PFSK-1 (cell line): ENCODE measurements at regions not wholly inside any gene's neighbourhood (a gene's known extent, or its start where the extent isn't known, plus 50 kb on each side); places are given as distances from the start of the nearest gene placed in this dataset.

Experiments
- FOXP2 ChIP-seq: optimal IDR thresholded peaks from 2 replicates; pipeline ENCODE3; 2011; ENCODE audit warnings: borderline replicate concordance, control low read depth, inconsistent platforms; ENCODE audit not compliant: insufficient read depth; ENCODE audit errors: extremely low read length, extremely low read depth
- POLR2AphosphoS5 ChIP-seq: IDR thresholded peaks from 2 replicates; pipeline ENCODE4 v1.6.1; 2012; ENCODE audit warnings: low read depth, mild to moderate bottlenecking, control low read depth, low read length, moderate library complexity
- SIN3A ChIP-seq: IDR thresholded peaks from 2 replicates; pipeline ENCODE4 v1.6.1; 2012; ENCODE audit warnings: mild to moderate bottlenecking, low read length, moderate library complexity, borderline replicate concordance; ENCODE audit not compliant: insufficient read depth
- TAF1 ChIP-seq: IDR thresholded peaks from 2 replicates; pipeline ENCODE4 v1.6.1; 2012; ENCODE audit warnings: low read length, control low read depth, borderline replicate concordance; ENCODE audit not compliant: insufficient read depth
- TF ChIP-seq, protein P1 (sequence below), 2 experiments: IDR thresholded peaks; 2 replicates each; pipeline versions ENCODE4 v1.6.1 to v1.8.0; 2011 to 2012; ENCODE audit warnings: low read depth in 2 of 2, low read length in 2 of 2, control low read depth in 1 of 2, inconsistent platforms in 1 of 2, mild to moderate bottlenecking in 1 of 2, moderate library complexity in 1 of 2; ENCODE audit not compliant: insufficient read depth in 1 of 2

DNA sequence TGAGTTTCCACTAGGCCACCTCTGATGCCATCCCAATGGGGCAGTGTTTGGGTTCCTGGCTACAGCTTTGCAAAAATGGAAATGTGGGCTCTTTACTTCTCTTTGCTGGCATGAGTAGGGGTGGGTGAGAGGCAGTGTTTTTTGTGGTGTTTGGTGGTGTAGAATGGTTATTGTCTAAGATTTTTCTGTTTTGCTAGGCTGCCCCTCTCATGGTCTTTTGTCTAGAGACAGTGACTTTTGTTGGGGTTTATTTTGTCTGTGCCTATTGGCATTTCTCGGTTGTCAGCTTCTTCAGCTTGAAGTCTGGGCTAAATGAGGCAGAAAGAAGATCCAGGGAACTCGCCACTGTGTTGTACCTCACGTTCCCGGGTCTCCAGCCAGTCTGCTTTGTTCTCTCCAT lies 112.1 kb downstream of the CENPF start:
- TF ChIP-seq POLR2AphosphoS5 (no peak), SIN3A (no peak), FOXP2 (no peak), TAF1 (no peak)
- TF ChIP-seq, protein P1, sequence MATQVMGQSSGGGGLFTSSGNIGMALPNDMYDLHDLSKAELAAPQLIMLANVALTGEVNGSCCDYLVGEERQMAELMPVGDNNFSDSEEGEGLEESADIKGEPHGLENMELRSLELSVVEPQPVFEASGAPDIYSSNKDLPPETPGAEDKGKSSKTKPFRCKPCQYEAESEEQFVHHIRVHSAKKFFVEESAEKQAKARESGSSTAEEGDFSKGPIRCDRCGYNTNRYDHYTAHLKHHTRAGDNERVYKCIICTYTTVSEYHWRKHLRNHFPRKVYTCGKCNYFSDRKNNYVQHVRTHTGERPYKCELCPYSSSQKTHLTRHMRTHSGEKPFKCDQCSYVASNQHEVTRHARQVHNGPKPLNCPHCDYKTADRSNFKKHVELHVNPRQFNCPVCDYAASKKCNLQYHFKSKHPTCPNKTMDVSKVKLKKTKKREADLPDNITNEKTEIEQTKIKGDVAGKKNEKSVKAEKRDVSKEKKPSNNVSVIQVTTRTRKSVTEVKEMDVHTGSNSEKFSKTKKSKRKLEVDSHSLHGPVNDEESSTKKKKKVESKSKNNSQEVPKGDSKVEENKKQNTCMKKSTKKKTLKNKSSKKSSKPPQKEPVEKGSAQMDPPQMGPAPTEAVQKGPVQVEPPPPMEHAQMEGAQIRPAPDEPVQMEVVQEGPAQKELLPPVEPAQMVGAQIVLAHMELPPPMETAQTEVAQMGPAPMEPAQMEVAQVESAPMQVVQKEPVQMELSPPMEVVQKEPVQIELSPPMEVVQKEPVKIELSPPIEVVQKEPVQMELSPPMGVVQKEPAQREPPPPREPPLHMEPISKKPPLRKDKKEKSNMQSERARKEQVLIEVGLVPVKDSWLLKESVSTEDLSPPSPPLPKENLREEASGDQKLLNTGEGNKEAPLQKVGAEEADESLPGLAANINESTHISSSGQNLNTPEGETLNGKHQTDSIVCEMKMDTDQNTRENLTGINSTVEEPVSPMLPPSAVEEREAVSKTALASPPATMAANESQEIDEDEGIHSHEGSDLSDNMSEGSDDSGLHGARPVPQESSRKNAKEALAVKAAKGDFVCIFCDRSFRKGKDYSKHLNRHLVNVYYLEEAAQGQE (IDR thresholded peaks at IDR 0.05; ENCODE audit: insufficient read depth in 1 of 2, low read depth in 2 of 2, low read length in 2 of 2) = no peak

DNA sequence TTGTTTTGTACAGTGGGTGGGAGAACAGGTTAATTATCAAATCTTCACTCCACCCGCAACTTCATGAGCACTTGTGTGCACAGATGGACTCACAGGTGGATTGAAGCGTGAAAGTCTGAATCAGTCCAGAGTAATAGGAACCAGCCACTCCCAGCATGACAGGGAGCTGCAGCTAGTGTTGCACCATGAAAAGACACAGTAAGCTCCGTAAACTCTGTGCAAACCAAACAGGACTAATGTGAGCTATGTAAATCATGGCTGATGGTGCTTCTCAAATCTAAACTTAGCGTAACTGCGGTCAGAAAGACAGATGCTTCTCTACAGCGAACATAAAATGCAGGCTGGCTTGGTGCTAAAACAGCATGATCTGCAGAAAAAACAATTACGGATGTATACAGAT lies 114.4 kb downstream of the CENPF start:
- TF ChIP-seq FOXP2 (no peak), POLR2AphosphoS5 (no peak), TAF1 (no peak), SIN3A (no peak)
- TF ChIP-seq, protein P1 (IDR thresholded peaks at IDR 0.05; ENCODE audit: insufficient read depth in 1 of 2, low read depth in 2 of 2, low read length in 2 of 2) = no peak

DNA sequence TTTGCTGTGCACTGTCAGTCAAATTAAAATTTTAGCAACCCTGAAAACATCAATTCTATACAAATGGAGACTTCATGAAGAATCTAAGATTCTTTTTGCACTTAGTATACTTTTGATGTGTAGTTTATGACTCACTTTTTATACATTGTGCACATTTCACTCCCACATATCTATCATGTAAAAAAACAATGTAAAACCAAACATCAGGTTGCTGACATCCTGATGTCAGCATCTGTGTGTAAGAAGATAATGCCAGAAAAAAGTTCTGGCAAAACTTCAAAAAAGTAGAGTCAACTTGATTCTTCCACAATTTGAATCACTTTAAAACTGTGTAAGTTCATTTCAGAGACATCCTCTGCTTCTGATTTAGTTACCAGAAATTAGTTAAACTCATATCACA lies 115.7 kb downstream of the CENPF start:
- TF ChIP-seq, protein P1 (IDR thresholded peaks at IDR 0.05; ENCODE audit: insufficient read depth in 1 of 2, low read depth in 2 of 2, low read length in 2 of 2) = no peak
- TF ChIP-seq FOXP2 (no peak), SIN3A (no peak), POLR2AphosphoS5 (no peak), TAF1 (no peak)

- TF ChIP-seq SIN3A (no peak), TAF1 (no peak), POLR2AphosphoS5 (no peak), FOXP2 (no peak)
- TF ChIP-seq, protein P1 (IDR thresholded peaks at IDR 0.05; ENCODE audit: insufficient read depth in 1 of 2, low read depth in 2 of 2, low read length in 2 of 2) = no peak
Measured at GRCh38 chr1:214719207-214719606, 116.2 kb downstream of the CENPF start.

DNA sequence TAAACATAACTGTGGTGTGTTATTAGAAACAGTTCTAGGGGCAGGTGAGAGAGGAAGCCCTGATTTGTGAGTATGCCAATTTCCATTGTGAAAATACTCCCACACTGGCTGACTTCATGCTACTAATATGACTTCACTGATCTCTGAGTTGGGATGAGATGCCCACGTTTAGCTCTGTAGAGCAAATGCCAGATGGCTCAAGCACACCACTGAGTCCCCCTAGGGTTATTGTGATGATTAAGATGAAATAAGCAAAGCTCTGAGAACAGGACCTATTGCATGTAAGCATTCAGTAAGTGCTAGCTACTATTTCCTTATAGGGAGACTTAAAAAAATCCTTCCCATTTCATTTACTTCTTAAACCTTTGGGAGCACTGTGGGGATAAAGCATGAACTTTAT lies 117.6 kb downstream of the CENPF start:
- TF ChIP-seq SIN3A = no peak
- TF ChIP-seq, protein P1 (IDR thresholded peaks at IDR 0.05; ENCODE audit: insufficient read depth in 1 of 2, low read depth in 2 of 2, low read length in 2 of 2) = no peak
- TF ChIP-seq POLR2AphosphoS5 = no peak
- TF ChIP-seq TAF1 = no peak
- TF ChIP-seq FOXP2 = no peak
